HCT116 (cell line): ENCODE measurements at regions not wholly inside any gene's neighbourhood (a gene's known extent, or its start where the extent isn't known, plus 50 kb on each side); places are given as distances from the start of the nearest gene placed in this dataset.

ENCODE experiments used
- ATAC-seq: fragments of 200-7000 bp; cut with Tn5 transposase; 2 replicates; pipeline ENCODE4 v1.9.1; 2020; ENCODE audit warnings: mild to moderate bottlenecking, moderate library complexity
- BruUV-seq: library from RNA; stranded (reverse); fragments of 400-500 nt; replicated peaks from 2 replicates; lab custom pipeline; 2021; lab: Mats Ljungman, UMichigan
- CTCF ChIA-PET: fragments of 300-600 bp; sonication (Branson Sonifier 250); formaldehyde crosslinking; loops from one replicate; lab custom pipeline; 2021; ENCODE audit warnings: antibody characterized with exemption; lab: Charles Lee
- POLR2A ChIA-PET: fragments of 300-600, 350-600 bp; sonication (Branson Sonifier 250); formaldehyde crosslinking; loops from one replicate; lab custom pipeline; 2021; ENCODE audit warnings: antibody characterized with exemption; lab: Charles Lee
- RAD21 ChIA-PET, 2 experiments: fragments of 300-600 bp; sonication (Branson Sonifier 250); formaldehyde crosslinking; loops; one replicate each; lab custom pipeline; 2023; ENCODE audit warnings: low total read pairs in 2 of 2; ENCODE audit not compliant: uncharacterized antibody in 2 of 2, unreplicated experiment in 2 of 2, low non-redundant PET in 1 of 2; lab: Charles Lee
- DNase-seq: peaks from one replicate; pipeline ENCODE4 v3.0.0-alpha.2; 2010; ENCODE audit warnings: low read depth, low spot score
- H2AFZ ChIP-seq: fragments of 200-600 bp; shearing (Covaris generic), sonication (generic); 2 replicates; pipeline ENCODE4 v1.6.1; 2017; ENCODE audit warnings: low read depth, mixed run types, mixed read lengths, antibody characterized with exemption, low read length; ENCODE audit not compliant: poor library complexity, severe bottlenecking
- H3K27ac ChIP-seq: 2 replicates; pipeline ENCODE4 v1.5.1; 2012; ENCODE audit warnings: low read depth, low read length
- H3K27me3 ChIP-seq: fragments of 200-600 bp; sonication (generic); 2 replicates; pipeline ENCODE4 v1.6.1; 2016; ENCODE audit warnings: mixed run types, low read length, mixed read lengths; ENCODE audit not compliant: insufficient read depth
- H3K36me3 ChIP-seq, 2 experiments: fragments of 200-500 bp in 1 of 2; fragments of 200-600 bp in 1 of 2; sonication (Bioruptor generic) in 1 of 2; sonication (generic) in 1 of 2; 2 replicates each; pipeline versions ENCODE4 v1.5.1 to v1.6.1; 2014 to 2016; ENCODE audit warnings: low read length in 2 of 2, inconsistent platforms in 1 of 2, mixed read lengths in 1 of 2, mixed run types in 1 of 2; ENCODE audit not compliant: insufficient read depth in 2 of 2, control insufficient read depth in 1 of 2
- H3K4me1 ChIP-seq, 2 experiments: fragments of 200-600 bp in 1 of 2; sonication (generic) in 1 of 2; 2 replicates each; pipeline versions ENCODE4 v1.5.1 to v1.6.1; 2012 to 2017; ENCODE audit warnings: low read length in 2 of 2, inconsistent platforms in 1 of 2, mild to moderate bottlenecking in 1 of 2, mixed read lengths in 1 of 2, mixed run types in 1 of 2, moderate library complexity in 1 of 2; ENCODE audit not compliant: insufficient read depth in 2 of 2, control insufficient read depth in 1 of 2
- H3K4me2 ChIP-seq: fragments of 200-600 bp; sonication (generic); 2 replicates; pipeline ENCODE4 v1.6.1; 2017; ENCODE audit warnings: mixed run types, low read length, mixed read lengths
- H3K4me3 ChIP-seq, 2 experiments: fragments of 200-600 bp in 1 of 2; sonication (generic) in 1 of 2; replicated peaks in 1 of 2; 2 replicates each; pipeline ENCODE4 v1.5.1; 2011 to 2016; ENCODE audit warnings: low read length in 2 of 2, control low read depth in 1 of 2, low read depth in 1 of 2, mild to moderate bottlenecking in 1 of 2, mixed read lengths in 1 of 2, mixed run types in 1 of 2
- H3K79me2 ChIP-seq: fragments of 200-600 bp; sonication (generic); 2 replicates; pipeline ENCODE4 v1.6.1; 2017; ENCODE audit warnings: mild to moderate bottlenecking, mixed run types, low read length, moderate library complexity, mixed read lengths; ENCODE audit not compliant: insufficient read depth
- H3K9ac ChIP-seq: fragments of 200-600 bp; sonication (generic); 2 replicates; pipeline ENCODE4 v1.6.1; 2016; ENCODE audit warnings: low read length, mixed read lengths
- H3K9me2 ChIP-seq: fragments of 200-600 bp; sonication (generic), shearing (Covaris generic); 2 replicates; pipeline ENCODE4 v1.6.1; 2017; ENCODE audit warnings: mixed run types, mild to moderate bottlenecking, moderate library complexity; ENCODE audit not compliant: insufficient read depth
- H3K9me3 ChIP-seq, 2 experiments: fragments of 200-500 bp in 1 of 2; fragments of 200-600 bp in 1 of 2; sonication (Bioruptor generic) in 1 of 2; sonication (generic) in 1 of 2; 2 replicates each; pipeline ENCODE4 v1.6.1; 2014 to 2017; ENCODE audit warnings: low read length in 2 of 2, mixed read lengths in 2 of 2, inconsistent platforms in 1 of 2, low read depth in 1 of 2, mild to moderate bottlenecking in 1 of 2, mixed run types in 1 of 2, moderate library complexity in 1 of 2; ENCODE audit not compliant: control insufficient read depth in 1 of 2, insufficient read depth in 1 of 2
- H4K20me1 ChIP-seq: fragments of 200-600 bp; sonication (generic), shearing (Covaris generic); 2 replicates; pipeline ENCODE4 v1.6.1; 2017; ENCODE audit warnings: mixed run types, mild to moderate bottlenecking, moderate library complexity; ENCODE audit not compliant: insufficient read depth
- CEBPB ChIP-seq: IDR thresholded peaks from 2 replicates; pipeline ENCODE4 v1.6.1; 2012; ENCODE audit warnings: low read depth
- EGR1 ChIP-seq: IDR thresholded peaks from 2 replicates; pipeline ENCODE4 v1.6.1; 2012; ENCODE audit warnings: low read depth
- FOSL1 ChIP-seq: IDR thresholded peaks from 2 replicates; pipeline ENCODE4 v1.6.1; 2012; ENCODE audit warnings: low read depth
- JUND ChIP-seq: IDR thresholded peaks from 2 replicates; pipeline ENCODE4 v1.6.1; 2012
- POLR2A ChIP-seq: IDR thresholded peaks from 2 replicates; pipeline ENCODE4 v1.7.0; 2011; ENCODE audit warnings: borderline replicate concordance; ENCODE audit not compliant: insufficient read depth, insufficient read length; ENCODE audit errors: extremely low read depth
- RAD21 ChIP-seq: IDR thresholded peaks from 2 replicates; pipeline ENCODE4 v1.6.1; 2012; ENCODE audit warnings: low read depth, mild to moderate bottlenecking
- SRF ChIP-seq: IDR thresholded peaks from 2 replicates; pipeline ENCODE4 v1.6.1; 2012; ENCODE audit warnings: low read depth
- intact Hi-C: fragments of 100-400 bp; cut with micrococcal nuclease; formaldehyde crosslinking; loops from 2 replicates; pipeline ENCODE4 v1.10.0; 2022
- TF ChIP-seq, protein P1 (sequence below): IDR thresholded peaks from 2 replicates; pipeline ENCODE4 v1.6.1; 2011; ENCODE audit warnings: mild to moderate bottlenecking, low read length, moderate library complexity; ENCODE audit not compliant: insufficient replicate concordance; ENCODE audit errors: extremely low read depth
- TF ChIP-seq, protein P2 (sequence below), 3 experiments: fragments of 200-600 bp in 1 of 3; sonication (generic) in 1 of 3; IDR thresholded peaks in 2 of 3; conservative IDR thresholded peaks in 1 of 3; 2 replicates each; pipeline ENCODE4 v1.5.1; 2012 to 2017; ENCODE audit warnings: low read depth in 2 of 3, low read length in 2 of 3, antibody characterized with exemption in 1 of 3, borderline replicate concordance in 1 of 3, control low read depth in 1 of 3, mild to moderate bottlenecking in 1 of 3, mixed read lengths in 1 of 3, mixed run types in 1 of 3, moderate library complexity in 1 of 3; ENCODE audit not compliant: insufficient read depth in 1 of 3
- TF ChIP-seq, protein P3 (sequence below): IDR thresholded peaks from 2 replicates; pipeline ENCODE4 v1.6.1; 2012

DNA sequence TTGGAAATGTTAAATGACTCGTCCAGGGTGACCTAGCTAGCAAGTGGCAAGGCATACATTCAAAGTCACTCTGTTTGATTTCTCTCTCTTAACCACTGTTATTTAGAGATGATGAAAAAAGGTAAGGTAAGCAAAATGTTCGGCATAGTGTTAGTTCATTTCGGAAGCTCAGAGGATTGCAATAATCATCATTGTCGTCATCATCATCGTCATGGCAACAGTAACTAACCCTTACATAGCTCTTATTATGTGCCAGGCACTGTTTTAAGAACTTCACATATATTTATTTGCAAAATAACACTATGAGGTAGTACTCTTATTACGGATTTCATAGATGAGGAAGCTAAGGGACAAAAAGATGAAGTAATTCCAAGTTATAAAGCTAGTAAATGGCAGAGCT, 292.7 kb upstream of the CXCR4 start:
- Histone ChIP-seq H3K4me1 (no peaks in the 10 kb centered on the region), H3K9me2 (no peaks in the 10 kb centered on the region), H3K36me3 (no peaks in the 10 kb centered on the region), H3K9ac (no peak overlapping the region), H3K4me3 (no peak overlapping the region), H3K79me2 (no peaks in the 10 kb centered on the region), H3K27ac (no peak overlapping the region), H3K27me3 (peaks cover 65% of the 10 kb centered on the region), H2AFZ (no peak overlapping the region), H3K4me2 (no peak overlapping the region), H4K20me1 (no peaks in the 10 kb centered on the region), H3K9me3 (no peaks in the 10 kb centered on the region)
- CTCF ChIA-PET = no interaction called here
- no TSS peak for BruUV-seq
- TF ChIP-seq EGR1 = no peak
- TF ChIP-seq SRF = no peak
- TF ChIP-seq, protein P1, sequence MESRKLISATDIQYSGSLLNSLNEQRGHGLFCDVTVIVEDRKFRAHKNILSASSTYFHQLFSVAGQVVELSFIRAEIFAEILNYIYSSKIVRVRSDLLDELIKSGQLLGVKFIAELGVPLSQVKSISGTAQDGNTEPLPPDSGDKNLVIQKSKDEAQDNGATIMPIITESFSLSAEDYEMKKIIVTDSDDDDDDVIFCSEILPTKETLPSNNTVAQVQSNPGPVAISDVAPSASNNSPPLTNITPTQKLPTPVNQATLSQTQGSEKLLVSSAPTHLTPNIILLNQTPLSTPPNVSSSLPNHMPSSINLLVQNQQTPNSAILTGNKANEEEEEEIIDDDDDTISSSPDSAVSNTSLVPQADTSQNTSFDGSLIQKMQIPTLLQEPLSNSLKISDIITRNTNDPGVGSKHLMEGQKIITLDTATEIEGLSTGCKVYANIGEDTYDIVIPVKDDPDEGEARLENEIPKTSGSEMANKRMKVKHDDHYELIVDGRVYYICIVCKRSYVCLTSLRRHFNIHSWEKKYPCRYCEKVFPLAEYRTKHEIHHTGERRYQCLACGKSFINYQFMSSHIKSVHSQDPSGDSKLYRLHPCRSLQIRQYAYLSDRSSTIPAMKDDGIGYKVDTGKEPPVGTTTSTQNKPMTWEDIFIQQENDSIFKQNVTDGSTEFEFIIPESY = no peak
- TF ChIP-seq RAD21 = no peak
- TF ChIP-seq FOSL1 = no peak
- TF ChIP-seq, protein P2, sequence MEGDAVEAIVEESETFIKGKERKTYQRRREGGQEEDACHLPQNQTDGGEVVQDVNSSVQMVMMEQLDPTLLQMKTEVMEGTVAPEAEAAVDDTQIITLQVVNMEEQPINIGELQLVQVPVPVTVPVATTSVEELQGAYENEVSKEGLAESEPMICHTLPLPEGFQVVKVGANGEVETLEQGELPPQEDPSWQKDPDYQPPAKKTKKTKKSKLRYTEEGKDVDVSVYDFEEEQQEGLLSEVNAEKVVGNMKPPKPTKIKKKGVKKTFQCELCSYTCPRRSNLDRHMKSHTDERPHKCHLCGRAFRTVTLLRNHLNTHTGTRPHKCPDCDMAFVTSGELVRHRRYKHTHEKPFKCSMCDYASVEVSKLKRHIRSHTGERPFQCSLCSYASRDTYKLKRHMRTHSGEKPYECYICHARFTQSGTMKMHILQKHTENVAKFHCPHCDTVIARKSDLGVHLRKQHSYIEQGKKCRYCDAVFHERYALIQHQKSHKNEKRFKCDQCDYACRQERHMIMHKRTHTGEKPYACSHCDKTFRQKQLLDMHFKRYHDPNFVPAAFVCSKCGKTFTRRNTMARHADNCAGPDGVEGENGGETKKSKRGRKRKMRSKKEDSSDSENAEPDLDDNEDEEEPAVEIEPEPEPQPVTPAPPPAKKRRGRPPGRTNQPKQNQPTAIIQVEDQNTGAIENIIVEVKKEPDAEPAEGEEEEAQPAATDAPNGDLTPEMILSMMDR (IDR thresholded peaks at IDR 0.05 in 2 of 3, conservative IDR thresholded peaks at IDR 0.05 in 1 of 3; ENCODE audit: borderline replicate concordance in 1 of 3, insufficient read depth in 1 of 3, low read depth in 2 of 3, low read length in 2 of 3) = no peak
- no peak for TF ChIP-seq POLR2A
- no peak for TF ChIP-seq CEBPB
- TF ChIP-seq, protein P3, sequence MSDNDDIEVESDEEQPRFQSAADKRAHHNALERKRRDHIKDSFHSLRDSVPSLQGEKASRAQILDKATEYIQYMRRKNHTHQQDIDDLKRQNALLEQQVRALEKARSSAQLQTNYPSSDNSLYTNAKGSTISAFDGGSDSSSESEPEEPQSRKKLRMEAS = no peak
- TF ChIP-seq JUND = no peak
- intact Hi-C loops = no loop called here
- no peak for DNase-seq
- POLR2A ChIA-PET = no interaction called here
- RAD21 ChIA-PET = no interaction called here
- ATAC-seq = no peak
